H1 (cell line): ENCODE measurements at regions not wholly inside any gene's neighbourhood (a gene's known extent, or its start where the extent isn't known, plus 50 kb on each side); places are given as distances from the start of the nearest gene placed in this dataset.

Source experiments
- CTCF ChIA-PET: fragments of 300-600 bp; sonication (Branson Sonifier 250); formaldehyde crosslinking; loops from one replicate; lab custom pipeline; 2021; ENCODE audit not compliant: partially characterized antibody; lab: Charles Lee
- POLR2A ChIA-PET: fragments of 300-600 bp; sonication (Branson Sonifier 250); formaldehyde crosslinking; loops from one replicate; lab custom pipeline; 2021; ENCODE audit warnings: inconsistent platforms; ENCODE audit not compliant: partially characterized antibody; lab: Charles Lee
- DNase-seq, 2 experiments: peaks; one replicate each; pipeline versions ENCODE4 v3.0.0 to v3.0.0-alpha.2; 2010 to 2022; ENCODE audit warnings: low spot score in 2 of 2, low read depth in 1 of 2, mixed read lengths in 1 of 2
- FAIRE-seq: peaks from 2 replicates; lab custom pipeline; 2011; peaks lifted over from hg19 to GRCh38; lab: Jason Lieb, UNC
- H2AFZ ChIP-seq: 2 replicates; pipeline ENCODE4 v1.8.1; 2012; ENCODE audit warnings: low read length, inconsistent platforms
- H2AK5ac ChIP-seq: 2 replicates; pipeline ENCODE4 v1.6.1; 2013; ENCODE audit warnings: low read depth, low read length
- H2BK120ac ChIP-seq: replicated peaks from 2 replicates; pipeline ENCODE3; 2013; ENCODE audit warnings: low read depth, low read length, inconsistent platforms
- H2BK12ac ChIP-seq: 2 replicates; pipeline ENCODE4 v1.6.1; 2013; ENCODE audit warnings: low read depth, low read length
- H2BK15ac ChIP-seq: 2 replicates; pipeline ENCODE4 v1.6.1; 2013; ENCODE audit warnings: low read length
- H2BK20ac ChIP-seq: 2 replicates; pipeline ENCODE4 v1.6.1; 2013; ENCODE audit warnings: low read length
- H2BK5ac ChIP-seq: 2 replicates; pipeline ENCODE4 v1.6.1; 2013; ENCODE audit warnings: low read depth, low read length
- H3K14ac ChIP-seq: 2 replicates; pipeline ENCODE4 v1.6.1; 2013; ENCODE audit warnings: inconsistent platforms; ENCODE audit not compliant: insufficient read length
- H3K18ac ChIP-seq: 2 replicates; pipeline ENCODE4 v1.6.1; 2013; ENCODE audit warnings: low read length; ENCODE audit errors: extremely low read depth
- H3K23ac ChIP-seq: 2 replicates; pipeline ENCODE4 v1.6.1; 2013; ENCODE audit warnings: inconsistent platforms; ENCODE audit not compliant: insufficient read length
- H3K23me2 ChIP-seq: 2 replicates; pipeline ENCODE4 v1.6.1; 2013; ENCODE audit warnings: low read depth, low read length
- H3K27ac ChIP-seq: 2 replicates; pipeline ENCODE4 v1.6.1; 2011; ENCODE audit warnings: low read depth, low read length, inconsistent platforms
- H3K27me3 ChIP-seq, 4 experiments: replicated peaks in 1 of 4; 1 replicate in 1 of 4; 2 replicates in 3 of 4; pipeline versions ENCODE4 v1.6.1 to v1.8.1; 2011 to 2013; ENCODE audit warnings: low read length in 3 of 4, mild to moderate bottlenecking in 3 of 4, inconsistent platforms in 2 of 4, mixed read lengths in 2 of 4, moderate library complexity in 1 of 4; ENCODE audit not compliant: control insufficient read depth in 3 of 4, insufficient read depth in 3 of 4; ENCODE audit errors: extremely low read depth in 1 of 4
- H3K36me3 ChIP-seq, 4 experiments: 2 replicates each; pipeline versions ENCODE4 v1.6.1 to v1.8.1; 2011 to 2013; ENCODE audit warnings: mild to moderate bottlenecking in 4 of 4, low read length in 3 of 4, moderate library complexity in 2 of 4, control low read depth in 1 of 4, inconsistent platforms in 1 of 4; ENCODE audit not compliant: insufficient read depth in 4 of 4, control insufficient read depth in 2 of 4
- H3K4ac ChIP-seq: replicated peaks from 2 replicates; pipeline ENCODE3; 2013; ENCODE audit warnings: low read length, low read depth, mixed read lengths, inconsistent platforms; ENCODE audit not compliant: insufficient read length
- H3K4me1 ChIP-seq, 4 experiments: replicated peaks in 1 of 4; 1 replicate in 1 of 4; 2 replicates in 3 of 4; pipeline versions ENCODE4 v1.6.1 to v1.8.1; 2011 to 2013; ENCODE audit warnings: low read length in 3 of 4, inconsistent platforms in 2 of 4, mixed read lengths in 1 of 4; ENCODE audit not compliant: insufficient read depth in 4 of 4, control insufficient read depth in 3 of 4
- H3K4me2 ChIP-seq, 2 experiments: 2 replicates each; pipeline versions ENCODE4 v1.6.1 to v1.8.1; 2011 to 2013; ENCODE audit warnings: low read depth in 2 of 2, low read length in 2 of 2, control low read depth in 1 of 2, inconsistent platforms in 1 of 2, mild to moderate bottlenecking in 1 of 2; ENCODE audit not compliant: insufficient read depth in 1 of 2
- H3K4me3 ChIP-seq, 4 experiments: fragments of 200-600, 300-600 bp in 1 of 4; sonication (generic), shearing (Covaris generic), sonication (Bioruptor Twin) in 1 of 4; 2 replicates each; pipeline versions ENCODE4 v1.5.1 to v1.8.1; 2011 to 2016; ENCODE audit warnings: low read length in 4 of 4, low read depth in 3 of 4, control low read depth in 2 of 4, inconsistent platforms in 2 of 4, mild to moderate bottlenecking in 2 of 4, mixed read lengths in 1 of 4, moderate library complexity in 1 of 4; ENCODE audit not compliant: insufficient read depth in 2 of 4; ENCODE audit errors: extremely low read depth in 1 of 4
- H3K56ac ChIP-seq: replicated peaks from 2 replicates; pipeline ENCODE3; 2013; ENCODE audit warnings: low read depth, mild to moderate bottlenecking, mixed read lengths, low read length, inconsistent platforms; ENCODE audit not compliant: insufficient read length
- H3K79me1 ChIP-seq: 2 replicates; pipeline ENCODE4 v1.6.1; 2013; ENCODE audit warnings: low read depth, low read length, control low read depth
- H3K79me2 ChIP-seq, 2 experiments: 2 replicates each; pipeline versions ENCODE4 v1.6.1 to v1.8.1; 2012 to 2013; ENCODE audit warnings: low read length in 2 of 2, mild to moderate bottlenecking in 2 of 2, inconsistent platforms in 1 of 2; ENCODE audit not compliant: insufficient read depth in 2 of 2, control insufficient read depth in 1 of 2
- H3K9ac ChIP-seq, 4 experiments: replicated peaks in 1 of 4; 1 replicate in 1 of 4; 2 replicates in 3 of 4; pipeline versions ENCODE4 v1.6.1 to v1.8.1; 2011 to 2013; ENCODE audit warnings: low read depth in 3 of 4, low read length in 3 of 4, control low read depth in 2 of 4, mild to moderate bottlenecking in 2 of 4, moderate library complexity in 2 of 4, inconsistent platforms in 1 of 4; ENCODE audit errors: extremely low read depth in 1 of 4
- H3K9me3 ChIP-seq, 2 experiments: 2 replicates each; pipeline versions ENCODE4 v1.6.1 to v1.8.1; 2012 to 2013; ENCODE audit warnings: mild to moderate bottlenecking in 2 of 2, moderate library complexity in 2 of 2, control low read depth in 1 of 2, inconsistent platforms in 1 of 2, low read depth in 1 of 2, low read length in 1 of 2, mixed read lengths in 1 of 2; ENCODE audit not compliant: insufficient read depth in 2 of 2
- H4K20me1 ChIP-seq, 2 experiments: replicated peaks in 1 of 2; 2 replicates each; pipeline versions ENCODE3 to v1.8.1; 2011 to 2013; ENCODE audit warnings: inconsistent platforms in 2 of 2, low read length in 2 of 2, mild to moderate bottlenecking in 1 of 2; ENCODE audit not compliant: insufficient read depth in 2 of 2, control insufficient read depth in 1 of 2
- H4K5ac ChIP-seq: 2 replicates; pipeline ENCODE4 v1.6.1; 2013; ENCODE audit warnings: low read length, low read depth, mixed read lengths, inconsistent platforms; ENCODE audit not compliant: insufficient read length
- H4K8ac ChIP-seq: 2 replicates; pipeline ENCODE4 v1.8.0; 2013; ENCODE audit warnings: mild to moderate bottlenecking, moderate library complexity, low read length, inconsistent platforms; ENCODE audit not compliant: insufficient read depth; ENCODE audit errors: extremely low read depth
- H4K91ac ChIP-seq: replicated peaks from 2 replicates; pipeline ENCODE3; 2013; ENCODE audit warnings: low read length, mixed read lengths, inconsistent platforms; ENCODE audit not compliant: insufficient read length
- BACH1 ChIP-seq: IDR thresholded peaks from 2 replicates; pipeline ENCODE4 v1.6.1; 2012; ENCODE audit warnings: low read length, improper control_type of control experiment
- BRCA1 ChIP-seq: IDR thresholded peaks from 2 replicates; pipeline ENCODE4 v1.6.1; 2012; ENCODE audit warnings: low read depth, low read length, improper control_type of control experiment
- CHD1 ChIP-seq: IDR thresholded peaks from 2 replicates; pipeline ENCODE4 v1.6.1; 2012; ENCODE audit warnings: low read depth, low read length, improper control_type of control experiment
- CREB1 ChIP-seq: IDR thresholded peaks from 2 replicates; pipeline ENCODE4 v1.6.1; 2012; ENCODE audit warnings: inconsistent platforms
- EP300 ChIP-seq, 2 experiments: IDR thresholded peaks; 1 replicate in 1 of 2; 2 replicates in 1 of 2; pipeline ENCODE4 v1.6.1; 2011 to 2012; ENCODE audit warnings: low read depth in 2 of 2, low read length in 2 of 2, mild to moderate bottlenecking in 2 of 2, borderline replicate concordance in 1 of 2, inconsistent platforms in 1 of 2, moderate library complexity in 1 of 2
- NRF1 ChIP-seq: IDR thresholded peaks from 2 replicates; pipeline ENCODE4 v1.6.1; 2011; ENCODE audit warnings: mild to moderate bottlenecking, low read depth, low read length, improper control_type of control experiment
- RAD21 ChIP-seq, 2 experiments: IDR thresholded peaks in 1 of 2; conservative IDR thresholded peaks in 1 of 2; 2 replicates each; pipeline ENCODE4 v1.6.1; 2011; ENCODE audit warnings: low read depth in 2 of 2, low read length in 2 of 2, improper control_type of control experiment in 1 of 2, inconsistent platforms in 1 of 2, mild to moderate bottlenecking in 1 of 2, moderate library complexity in 1 of 2
- RBBP5 ChIP-seq: IDR thresholded peaks from 2 replicates; pipeline ENCODE4 v1.7.1; 2012; ENCODE audit warnings: low read depth, mild to moderate bottlenecking, inconsistent platforms, low read length, moderate library complexity, borderline replicate concordance
- SIN3A ChIP-seq, 2 experiments: IDR thresholded peaks in 1 of 2; conservative IDR thresholded peaks in 1 of 2; 2 replicates each; pipeline ENCODE4 v1.6.1; 2011 to 2012; ENCODE audit warnings: low read length in 2 of 2, improper control_type of control experiment in 1 of 2, low read depth in 1 of 2, mild to moderate bottlenecking in 1 of 2
- SUZ12 ChIP-seq: fragments of 200-600 bp; sonication (generic); IDR thresholded peaks from 2 replicates; pipeline ENCODE4 v1.6.1; 2012; ENCODE audit warnings: mild to moderate bottlenecking, inconsistent platforms, low read length, moderate library complexity, mixed read lengths
- WGBS, 2 experiments: shearing (Covaris generic) in 1 of 2; methylation state at CpG; one replicate each; pipeline versions ENCODE4 v1.1.6 to v1.1.7; 2013 to 2015; ENCODE audit warnings: low lambda C conversion rate in 2 of 2, mixed read lengths in 2 of 2, inconsistent platforms in 1 of 2, low coverage in 1 of 2, missing lambda C conversion rate in 1 of 2; ENCODE audit not compliant: insufficient replicate concordance in 2 of 2, insufficient coverage in 1 of 2, insufficient read length in 1 of 2; ENCODE audit errors: extremely low coverage in 1 of 2, missing lambda C conversion rate in 1 of 2; 5-methylcytosine and 5-hydroxymethylcytosine counted together
- TF ChIP-seq, protein P1 (sequence below), 3 experiments: IDR thresholded peaks; 1 replicate in 2 of 3; 2 replicates in 1 of 3; pipeline versions ENCODE4 v1.5.1 to v1.6.1; 2011; ENCODE audit warnings: low read length in 3 of 3, mild to moderate bottlenecking in 3 of 3, inconsistent platforms in 2 of 3, low read depth in 1 of 3, moderate library complexity in 1 of 3; ENCODE audit not compliant: insufficient read depth in 1 of 3; ENCODE audit errors: control extremely low read depth in 1 of 3

DNA sequence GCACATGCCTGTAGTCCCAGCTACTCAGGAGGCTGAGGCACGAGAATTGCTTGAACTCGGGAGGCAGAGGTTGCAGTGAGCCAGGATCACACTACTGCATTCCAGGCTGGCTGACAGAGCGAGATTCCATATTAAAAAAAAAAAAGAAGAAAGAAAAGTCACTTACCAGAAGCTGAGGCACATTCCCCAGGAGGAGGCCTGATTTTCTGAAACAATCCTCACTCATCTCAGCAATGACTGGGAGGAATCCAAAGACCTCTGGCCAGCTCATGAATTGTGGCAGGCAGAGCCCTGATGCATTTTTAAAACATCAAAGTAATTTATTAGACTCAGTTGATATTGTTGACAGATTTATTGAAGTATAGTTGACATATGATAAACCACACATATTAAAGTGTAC, 206.3 kb downstream of the FOXO1 start:
- H2BK5ac ChIP-seq = no peak overlapping the region
- 0 out of 7 replicates have a peak, but pooled peaks cover 0 to 2% (median 0%) of the 10 kb centered on the region in 4 experiments for H3K4me1 ChIP-seq
- H3K9ac ChIP-seq = no peak overlapping the region
- no peaks in the 10 kb centered on the region for H4K20me1 ChIP-seq
- FAIRE-seq (no peak), DNase-seq (no peak)
- H3K14ac ChIP-seq = no peak overlapping the region
- no peak overlapping the region for H2BK20ac ChIP-seq
- H3K79me1 ChIP-seq = no peaks in the 10 kb centered on the region; the same call in 1 of the 2 replicates
- H3K23ac ChIP-seq = no peak overlapping the region
- no peak overlapping the region for H4K91ac ChIP-seq
- no peak overlapping the region for H4K5ac ChIP-seq
- no peak overlapping the region for H2AFZ ChIP-seq
- H3K56ac ChIP-seq = no peak overlapping the region
- H3K18ac ChIP-seq = no peak overlapping the region
- no peak overlapping the region for H2BK15ac ChIP-seq
- no peak overlapping the region for H2AK5ac ChIP-seq
- H2BK120ac ChIP-seq = no peak overlapping the region
- ChIA-PET CTCF (interaction anchor here (2.2 kb wide), 1 partner anchor 13 kb away, joined by 5 read pairs; no protein-coding TSS in a partner anchor), POLR2A (no interaction called here)
- H3K36me3 ChIP-seq = no peaks in the 10 kb centered on the region
- H3K9me3 ChIP-seq = no peaks in the 10 kb centered on the region
- no peak overlapping the region for H2BK12ac ChIP-seq
- H4K8ac ChIP-seq = no peak overlapping the region
- H3K79me2 ChIP-seq = no peaks in the 10 kb centered on the region
- no peaks in the 10 kb centered on the region for H3K23me2 ChIP-seq
- no peak overlapping the region for H3K4me2 ChIP-seq
- 100% methylated on average over 3 of the region's 3 CpGs; no CpG with 5 or more reads in 1 of the 2 experiments for WGBS, 2 experiments
- no peak overlapping the region for H3K27ac ChIP-seq
- H3K4ac ChIP-seq = no peak overlapping the region
- no peak overlapping the region for H3K4me3 ChIP-seq
- no peaks in the 10 kb centered on the region; a peak in 1 of 7 replicates for H3K27me3 ChIP-seq
- TF ChIP-seq, protein P1, sequence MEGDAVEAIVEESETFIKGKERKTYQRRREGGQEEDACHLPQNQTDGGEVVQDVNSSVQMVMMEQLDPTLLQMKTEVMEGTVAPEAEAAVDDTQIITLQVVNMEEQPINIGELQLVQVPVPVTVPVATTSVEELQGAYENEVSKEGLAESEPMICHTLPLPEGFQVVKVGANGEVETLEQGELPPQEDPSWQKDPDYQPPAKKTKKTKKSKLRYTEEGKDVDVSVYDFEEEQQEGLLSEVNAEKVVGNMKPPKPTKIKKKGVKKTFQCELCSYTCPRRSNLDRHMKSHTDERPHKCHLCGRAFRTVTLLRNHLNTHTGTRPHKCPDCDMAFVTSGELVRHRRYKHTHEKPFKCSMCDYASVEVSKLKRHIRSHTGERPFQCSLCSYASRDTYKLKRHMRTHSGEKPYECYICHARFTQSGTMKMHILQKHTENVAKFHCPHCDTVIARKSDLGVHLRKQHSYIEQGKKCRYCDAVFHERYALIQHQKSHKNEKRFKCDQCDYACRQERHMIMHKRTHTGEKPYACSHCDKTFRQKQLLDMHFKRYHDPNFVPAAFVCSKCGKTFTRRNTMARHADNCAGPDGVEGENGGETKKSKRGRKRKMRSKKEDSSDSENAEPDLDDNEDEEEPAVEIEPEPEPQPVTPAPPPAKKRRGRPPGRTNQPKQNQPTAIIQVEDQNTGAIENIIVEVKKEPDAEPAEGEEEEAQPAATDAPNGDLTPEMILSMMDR (IDR thresholded peaks at IDR 0.05; ENCODE audit: control extremely low read depth in 1 of 3, insufficient read depth in 1 of 3, low read depth in 1 of 3, low read length in 3 of 3) = no peak
- no peak for TF ChIP-seq BRCA1
- TF ChIP-seq SUZ12 = no peak
- TF ChIP-seq EP300 (IDR thresholded peaks at IDR 0.05; ENCODE audit: borderline replicate concordance in 1 of 2, low read depth in 2 of 2, low read length in 2 of 2) = no peak
- no peak for TF ChIP-seq BACH1
- TF ChIP-seq RAD21 (IDR thresholded peaks at IDR 0.05 in 1 of 2, conservative IDR thresholded peaks at IDR 0.05 in 1 of 2; ENCODE audit: low read depth in 2 of 2, low read length in 2 of 2) = no peak
- TF ChIP-seq NRF1 = no peak
- TF ChIP-seq RBBP5 = no peak
- TF ChIP-seq SIN3A (conservative IDR thresholded peaks at IDR 0.05 in 1 of 2, IDR thresholded peaks at IDR 0.05 in 1 of 2; ENCODE audit: low read depth in 1 of 2, low read length in 2 of 2) = no peak
- no peak for TF ChIP-seq CREB1
- no peak for TF ChIP-seq CHD1
